ENCODE measurements at regions not wholly inside any gene's neighbourhood (a gene's known extent, or its start where the extent isn't known, plus 50 kb on each side); places are given as distances from the start of the nearest gene placed in this dataset.
A peak's percentile ranks its signal among the peaks of the same experiment; 100 is the strongest.

GRCh38 chr3:55183201-55183600, 255.3 kb upstream of the LRTM1 start:
- Histone ChIP-seq H3K4me3 (no peak overlapping the region), H3K36me3 (no peaks in the 10 kb centered on the region), H3K27ac (no peak overlapping the region), H3K27me3 (replicated peaks in 1 of 7) (peaks cover 0 to 6% (median 0%) of the 10 kb centered on the region in 7 donors), H3K9me3 (peaks cover 0 to 2% (median 0%) of the 10 kb centered on the region in 8 donors), H3K4me1 (no peaks in the 10 kb centered on the region)
- intact Hi-C loops (cut with DNase I; ENCODE audit: low total_unique reads), result loop anchor here (10.0 kb wide), 1 partner anchor 308 kb away; no protein-coding TSS in a partner anchor
- no peak for TF ChIP-seq POLR2A (IDR thresholded peaks at IDR 0.05)
- TF ChIP-seq POLR2AphosphoS5 (IDR thresholded peaks at IDR 0.05), result no peak
- no peak for TF ChIP-seq CTCF (IDR thresholded peaks at IDR 0.05 in 8 of 11, conservative IDR thresholded peaks at IDR 0.05 in 3 of 11)
- no peak for DNase-seq

GRCh38 chr3:55180936-55181535, 253.2 kb upstream of the LRTM1 start:
- intact Hi-C loops (cut with DNase I; ENCODE audit: low total_unique reads), result loop anchor here (10.0 kb wide), 1 partner anchor 306 kb away; no protein-coding TSS in a partner anchor
- no peak for DNase-seq
- Histone ChIP-seq H3K4me1 (no peaks in the 10 kb centered on the region), H3K4me3 (no peak overlapping the region), H3K9me3 (no peaks in the 10 kb centered on the region), H3K27ac (no peak overlapping the region), H3K36me3 (no peaks in the 10 kb centered on the region), H3K27me3 (replicated peaks in 1 of 7) (peaks cover 0 to 6% (median 0%) of the 10 kb centered on the region in 7 donors)
- 33 to 36% (median 34%) methylated on average over 6 of the region's 6 CpGs for WGBS, 5 donors
- no peak for TF ChIP-seq POLR2AphosphoS5 (IDR thresholded peaks at IDR 0.05)
- peak in 9 of 11 experiments; percentile 28 to 71 (median 58) for TF ChIP-seq CTCF (IDR thresholded peaks at IDR 0.05 in 8 of 11, conservative IDR thresholded peaks at IDR 0.05 in 3 of 11)

GRCh38 chr3:55180161-55180560, 252.3 kb upstream of the LRTM1 start:
- Histone ChIP-seq H3K4me1 (no peaks in the 10 kb centered on the region), H3K4me3 (no peak overlapping the region), H3K36me3 (no peaks in the 10 kb centered on the region), H3K27me3 (replicated peaks in 1 of 7) (peaks cover 0 to 6% (median 0%) of the 10 kb centered on the region in 7 donors), H3K9me3 (no peaks in the 10 kb centered on the region), H3K27ac (no peak overlapping the region)
- WGBS, 5 donors, result 69 to 84% (median 82%) methylated on average over 3 of the region's 3 CpGs
- TF ChIP-seq POLR2AphosphoS5 (IDR thresholded peaks at IDR 0.05) (no peak), CTCF (IDR thresholded peaks at IDR 0.05 in 8 of 11, conservative IDR thresholded peaks at IDR 0.05 in 3 of 11) (no peak), POLR2A (IDR thresholded peaks at IDR 0.05) (no peak)
- no peak for DNase-seq
- intact Hi-C loops (cut with DNase I; ENCODE audit: low total_unique reads), result loop anchor here (10.0 kb wide), 1 partner anchor 305 kb away; no protein-coding TSS in a partner anchor

- H3K36me3 ChIP-seq, result no peaks in the 10 kb centered on the region
- no peak for DNase-seq
- H3K9me3 ChIP-seq, result peaks cover 0 to under 1% (median 0%) of the 10 kb centered on the region in 8 donors
- H3K27me3 ChIP-seq (replicated peaks in 1 of 7), result peaks cover 0 to 6% (median 0%) of the 10 kb centered on the region in 7 donors
- TF ChIP-seq POLR2AphosphoS5 (IDR thresholded peaks at IDR 0.05), result no peak
- no peak for TF ChIP-seq POLR2A (IDR thresholded peaks at IDR 0.05)
- no peak for TF ChIP-seq CTCF (IDR thresholded peaks at IDR 0.05 in 8 of 11, conservative IDR thresholded peaks at IDR 0.05 in 3 of 11)
- 85 to 88% (median 86%) methylated on average over 3 of the region's 3 CpGs for WGBS, 5 donors
- no peak overlapping the region for H3K4me3 ChIP-seq
- no peak overlapping the region for H3K27ac ChIP-seq
- intact Hi-C loops (cut with DNase I; ENCODE audit: low total_unique reads), result no loop called here
- no peaks in the 10 kb centered on the region for H3K4me1 ChIP-seq
Measured at GRCh38 chr3:55178336-55178735, 250.5 kb upstream of the LRTM1 start.

Data from spleen (tissue), 11 donors.